NOMO-1 treated with dmso at 0.1 percent for 144 hours (cell line): ENCODE measurements at regions not wholly inside any gene's neighbourhood (a gene's known extent, or its start where the extent isn't known, plus 50 kb on each side); places are given as distances from the start of the nearest gene placed in this dataset.

Source experiments
- DNase-seq: peaks from one replicate; lab custom pipeline; 2025; ENCODE audit not compliant: unreplicated experiment; lab: John Stamatoyannopoulos, UW

DNA sequence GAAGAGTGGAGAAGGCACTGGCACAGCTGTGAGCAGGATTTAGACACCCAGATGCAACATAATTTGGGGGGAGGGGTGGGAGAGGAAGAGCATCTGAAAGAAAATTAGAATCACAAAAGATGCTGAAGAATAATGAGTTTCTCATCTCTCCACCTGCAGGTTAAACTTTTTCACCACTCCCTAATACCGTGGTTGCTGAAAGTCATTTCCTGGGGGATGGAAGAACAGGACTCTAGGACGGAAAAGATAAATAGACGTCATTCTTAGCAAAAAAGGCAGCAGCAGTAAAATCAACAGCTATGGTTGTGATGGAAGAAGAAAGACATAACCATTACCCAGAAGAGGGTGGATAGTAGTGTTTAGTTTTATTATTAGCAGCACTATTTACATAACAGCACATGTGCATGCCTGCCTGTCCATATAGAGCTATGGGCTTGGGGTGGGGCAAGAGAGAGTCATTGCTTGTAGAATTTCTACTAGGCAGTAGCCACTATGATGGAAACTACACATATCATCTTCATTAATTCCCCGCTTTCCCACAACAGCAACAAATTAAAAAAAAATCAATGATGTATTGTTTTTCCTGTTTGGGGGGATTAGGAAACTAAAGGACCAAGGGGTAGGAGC lies 212.2 kb downstream of the TRIB2 start:
- no peak for DNase-seq

- no peak for DNase-seq
These were observed 213.0 kb downstream of the TRIB2 start for GRCh38 chr2:12929758-12930157.

DNA sequence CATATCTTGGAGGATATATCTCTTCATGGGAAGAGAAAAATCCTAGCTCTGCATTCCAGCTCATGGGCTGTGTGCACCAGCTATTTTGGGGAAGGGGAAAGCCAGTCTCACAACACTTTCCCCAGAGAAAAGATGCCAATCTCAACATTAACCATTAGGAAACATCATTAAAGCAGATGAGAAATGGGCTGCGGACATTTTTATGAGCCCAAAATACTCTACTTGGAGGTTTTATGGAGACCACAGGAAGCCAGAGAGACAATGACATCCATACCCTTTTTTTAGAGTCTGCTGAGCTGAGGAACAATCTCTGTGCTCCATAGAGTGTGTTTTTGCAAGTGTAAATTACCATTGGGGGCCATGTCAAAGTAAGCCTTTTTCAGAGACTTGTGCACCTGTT lies 213.7 kb downstream of the TRIB2 start:
- no peak for DNase-seq

- no peak for DNase-seq
These were observed 214.6 kb downstream of the TRIB2 start for GRCh38 chr2:12931186-12931844.

- DNase-seq, result no peak
These were observed 215.5 kb downstream of the TRIB2 start for GRCh38 chr2:12932192-12932591.

DNA sequence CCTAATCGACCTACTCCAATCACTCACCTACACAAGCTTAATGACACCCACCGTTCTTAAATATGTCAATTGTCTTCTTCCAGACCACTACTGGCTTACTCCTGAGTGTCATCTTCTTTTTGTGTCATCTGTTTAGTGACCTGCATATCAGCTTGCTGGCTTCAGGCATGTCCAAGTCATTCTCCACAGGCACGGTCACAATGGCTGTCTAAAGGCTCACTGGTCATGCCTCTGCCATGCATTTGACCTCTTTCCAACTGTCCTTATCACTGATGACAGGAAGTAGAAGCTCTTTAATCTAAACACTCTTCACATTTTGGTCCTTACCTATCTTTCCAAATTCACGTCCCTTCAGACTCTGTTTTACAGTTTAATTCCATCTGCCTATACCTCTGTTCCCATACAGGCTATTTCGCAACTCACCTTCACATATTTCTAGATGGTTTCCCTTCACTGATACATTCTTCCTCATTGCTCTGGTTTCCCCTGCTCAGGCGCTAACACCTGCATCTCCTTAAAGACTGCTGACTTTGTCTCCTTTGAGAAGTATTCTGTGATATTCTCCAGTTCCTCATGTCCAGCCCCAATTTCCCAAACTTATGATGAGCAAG lies 217.5 kb downstream of the TRIB2 start:
- DNase-seq, result no peak

GRCh38 chr2:12935222-12935621 lies 218.5 kb downstream of the TRIB2 start:
- DNase-seq, result no peak

DNA sequence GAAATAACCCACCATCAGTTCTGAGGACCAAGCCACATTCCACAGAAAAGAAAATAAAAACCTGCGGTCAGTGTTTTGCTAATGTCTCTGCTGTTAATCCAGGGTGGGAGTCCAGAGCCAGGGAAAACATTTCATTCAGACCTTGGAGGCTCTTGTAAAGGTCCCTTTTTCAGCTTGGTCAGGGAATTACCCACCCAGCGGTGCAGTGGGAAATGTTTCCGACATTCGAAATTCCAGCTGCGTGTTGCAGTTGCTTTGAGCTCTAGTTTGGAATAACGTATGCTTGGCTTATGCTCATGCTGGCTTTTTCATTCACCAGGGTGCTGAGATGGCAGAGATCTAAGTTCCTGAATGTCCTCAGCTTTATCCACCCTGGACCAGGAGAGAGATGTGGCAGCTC lies 219.1 kb downstream of the TRIB2 start:
- no peak for DNase-seq

- DNase-seq, result no peak
These were observed 224.5 kb downstream of the TRIB2 start for GRCh38 chr2:12941203-12941602.

GRCh38 chr2:12948231-12948960 lies 231.7 kb downstream of the TRIB2 start:
- no peak for DNase-seq

- DNase-seq, result no peak
These were observed 232.2 kb downstream of the TRIB2 start for GRCh38 chr2:12948961-12949353.

DNA sequence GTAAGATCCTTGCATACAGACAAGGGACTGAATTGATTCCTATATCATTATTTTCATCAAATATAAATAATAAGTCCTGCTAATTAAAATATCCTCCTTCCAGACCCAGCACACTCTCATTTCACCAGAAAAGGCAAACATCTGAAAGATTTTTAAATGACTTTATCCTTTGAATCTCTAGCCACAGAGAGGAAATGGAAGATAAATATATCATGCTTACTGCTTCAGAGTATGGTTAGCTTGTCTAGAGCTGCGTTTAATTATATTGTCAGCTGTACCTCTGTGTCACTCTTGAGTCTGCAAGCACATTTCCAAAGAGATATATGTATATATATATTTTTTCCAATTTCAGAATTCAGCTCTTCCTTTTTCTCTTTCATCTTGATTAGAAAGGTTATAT lies 232.7 kb downstream of the TRIB2 start:
- no peak for DNase-seq

DNA sequence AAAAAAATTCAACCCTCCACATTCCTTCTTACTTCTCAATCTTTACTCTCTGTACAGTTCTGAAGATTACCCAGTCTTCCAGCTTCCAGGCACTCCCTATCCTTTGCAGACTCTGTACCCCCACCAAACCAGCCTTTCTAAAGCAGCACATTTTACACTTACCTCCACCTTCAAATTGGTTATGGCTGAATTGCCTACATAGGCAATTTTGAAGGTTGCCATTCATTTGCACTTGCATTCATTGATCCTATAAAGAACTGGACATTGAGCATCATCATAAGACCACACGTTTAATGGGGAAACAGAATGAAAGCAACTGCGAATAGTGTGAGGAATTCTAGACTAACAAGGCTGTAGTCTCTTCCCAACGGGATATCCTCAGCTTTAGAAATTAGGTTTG lies 233.4 kb downstream of the TRIB2 start:
- no peak for DNase-seq

- DNase-seq, result no peak
These were observed 234.4 kb downstream of the TRIB2 start for GRCh38 chr2:12950957-12951656.

DNA sequence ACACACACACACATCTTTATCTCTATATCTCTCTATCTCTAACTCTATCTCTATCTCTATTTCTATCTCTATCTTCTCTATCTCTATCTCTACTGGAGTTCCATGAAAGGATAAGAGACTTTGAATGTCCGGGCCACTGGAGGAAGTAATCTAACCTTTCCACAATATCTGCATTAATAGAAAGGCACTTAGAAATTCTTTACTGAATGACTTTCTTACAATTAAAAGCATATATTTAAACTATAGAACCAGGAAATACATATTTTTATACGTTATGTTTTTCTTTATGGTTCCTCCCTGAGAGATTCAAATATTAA lies 234.9 kb downstream of the TRIB2 start:
- no peak for DNase-seq

- no peak for DNase-seq
These were observed 236.9 kb downstream of the TRIB2 start for GRCh38 chr2:12953596-12953995.

GRCh38 chr2:12955864-12956263 lies 239.1 kb downstream of the TRIB2 start:
- DNase-seq, result no peak

- no peak for DNase-seq
These were observed 240.5 kb downstream of the TRIB2 start for GRCh38 chr2:12957251-12957650.

- no peak for DNase-seq
These were observed 243.2 kb downstream of the TRIB2 start for GRCh38 chr2:12959935-12960334.

- DNase-seq, result no peak
These were observed 243.9 kb downstream of the TRIB2 start for GRCh38 chr2:12960671-12961070.

DNA sequence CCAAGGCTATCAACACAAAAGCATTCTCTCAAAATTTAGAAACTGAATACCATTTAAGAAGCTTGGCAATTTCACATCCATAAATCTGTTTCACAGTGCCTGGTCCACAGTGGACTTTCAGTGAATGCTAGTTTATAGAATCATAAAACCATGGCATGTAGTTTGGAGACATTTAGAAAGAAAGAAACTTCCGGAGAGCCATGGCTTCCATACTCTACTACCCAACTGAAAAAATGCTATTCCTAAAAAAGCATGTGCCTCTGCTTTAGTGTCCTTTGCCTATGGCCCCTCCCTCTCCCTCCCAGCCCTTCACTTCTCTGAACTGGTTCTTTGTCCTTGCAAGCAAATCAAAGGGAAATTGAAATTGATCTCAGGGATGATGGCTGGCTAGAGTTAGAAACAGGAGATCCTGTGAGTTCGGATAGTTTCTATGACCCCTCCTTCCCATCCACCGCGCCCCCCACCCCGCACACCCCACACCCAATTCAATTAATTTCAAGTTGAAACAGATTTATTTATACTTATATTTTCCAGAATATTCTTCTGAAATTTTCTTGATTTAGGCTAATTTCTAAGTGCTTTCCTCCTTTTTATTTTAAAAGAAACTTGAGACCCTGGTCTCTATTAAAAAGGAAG lies 248.3 kb downstream of the TRIB2 start:
- no peak for DNase-seq
